ENCODE measurements at regions not wholly inside any gene's neighbourhood (a gene's known extent, or its start where the extent isn't known, plus 50 kb on each side); places are given as distances from the start of the nearest gene placed in this dataset.

- DNase-seq (ENCODE audit: low read depth): no peak
Observed at GRCh38 chr5:158162026-158162425, 303.1 kb upstream of the CLINT1 start.

- DNase-seq (ENCODE audit: low read depth): no peak
Observed at GRCh38 chr5:158159621-158160020, 300.7 kb upstream of the CLINT1 start.

- no peak for DNase-seq (ENCODE audit: low read depth)
Observed at GRCh38 chr5:158155811-158156505, 297.0 kb upstream of the CLINT1 start.

GRCh38 chr5:158155067-158155466 lies 296.1 kb upstream of the CLINT1 start:
- no peak for DNase-seq (ENCODE audit: low read depth)

- DNase-seq (ENCODE audit: low read depth): peak; percentile 98
Observed at GRCh38 chr5:158154226-158155005, 295.5 kb upstream of the CLINT1 start.

GRCh38 chr5:158153508-158153907 lies 294.6 kb upstream of the CLINT1 start:
- no peak for DNase-seq (ENCODE audit: low read depth)

- no peak for DNase-seq (ENCODE audit: low read depth)
Observed at GRCh38 chr5:158152136-158152535, 293.2 kb upstream of the CLINT1 start.

GRCh38 chr5:158147227-158147626 lies 288.3 kb upstream of the CLINT1 start:
- no peak for DNase-seq (ENCODE audit: low read depth)

GRCh38 chr5:158145827-158146226 lies 286.9 kb upstream of the CLINT1 start:
- no peak for DNase-seq (ENCODE audit: low read depth)

GRCh38 chr5:158143081-158143480 lies 284.1 kb upstream of the CLINT1 start:
- DNase-seq (ENCODE audit: low read depth): no peak

- no peak for DNase-seq (ENCODE audit: low read depth)
Observed at GRCh38 chr5:158142156-158142555, 283.2 kb upstream of the CLINT1 start.

- peak; percentile 70 for DNase-seq (ENCODE audit: low read depth)
Observed at GRCh38 chr5:158140120-158140731, 281.3 kb upstream of the CLINT1 start.

GRCh38 chr5:158139161-158139560 lies 280.2 kb upstream of the CLINT1 start:
- DNase-seq (ENCODE audit: low read depth): peak; percentile 73

- DNase-seq (ENCODE audit: low read depth): peak; percentile 47
Observed at GRCh38 chr5:158135682-158136179, 276.8 kb upstream of the CLINT1 start.

- no peak for DNase-seq (ENCODE audit: low read depth)
Observed at GRCh38 chr5:158133369-158133768, 274.4 kb upstream of the CLINT1 start.

GRCh38 chr5:158127536-158127935 lies 268.6 kb upstream of the CLINT1 start:
- DNase-seq (ENCODE audit: low read depth): no peak

- DNase-seq (ENCODE audit: low read depth): no peak
Observed at GRCh38 chr5:158126442-158127405, 267.8 kb upstream of the CLINT1 start.

- no peak for DNase-seq (ENCODE audit: low read depth)
Observed at GRCh38 chr5:158124606-158125316, 265.8 kb upstream of the CLINT1 start.

GRCh38 chr5:158123595-158123994 lies 264.6 kb upstream of the CLINT1 start:
- no peak for DNase-seq (ENCODE audit: low read depth)

- DNase-seq (ENCODE audit: low read depth): no peak
Observed at GRCh38 chr5:158121678-158122077, 262.7 kb upstream of the CLINT1 start.

GRCh38 chr5:158120760-158121159 lies 261.8 kb upstream of the CLINT1 start:
- DNase-seq (ENCODE audit: low read depth): no peak

Data from stromal cell of bone marrow (primary cell).